AG08396 (cell line): ENCODE measurements at regions not wholly inside any gene's neighbourhood (a gene's known extent, or its start where the extent isn't known, plus 50 kb on each side); places are given as distances from the start of the nearest gene placed in this dataset.

Source experiments
- DNase-seq: peaks from one replicate; pipeline ENCODE4 v3.0.0; 2012; ENCODE audit warnings: low spot score, mixed read lengths

DNA sequence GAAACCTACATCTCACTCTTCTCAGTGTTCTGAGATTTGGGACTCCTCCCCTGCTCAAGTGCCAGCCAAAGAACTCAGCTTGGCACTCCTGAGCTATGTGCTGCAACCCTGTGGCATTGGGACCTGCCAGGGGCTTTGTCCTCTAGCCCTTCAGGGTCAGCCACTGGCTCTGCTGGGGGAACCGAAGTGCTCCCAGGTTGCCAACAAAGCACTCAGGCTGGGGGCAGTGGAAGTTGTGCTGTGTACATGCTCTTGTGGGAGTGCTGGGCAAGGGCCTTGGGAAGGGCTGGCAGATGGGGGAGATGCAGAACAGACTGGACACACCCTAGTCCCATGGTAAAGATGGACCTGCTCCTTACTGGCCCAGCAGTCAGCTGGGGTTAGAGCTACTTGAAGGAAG is 498.6 kb downstream of the CAAP1 start:
- no peak for DNase-seq

GRCh38 chr9:26392639-26393038 is 500.0 kb downstream of the CAAP1 start:
- no peak for DNase-seq

DNA sequence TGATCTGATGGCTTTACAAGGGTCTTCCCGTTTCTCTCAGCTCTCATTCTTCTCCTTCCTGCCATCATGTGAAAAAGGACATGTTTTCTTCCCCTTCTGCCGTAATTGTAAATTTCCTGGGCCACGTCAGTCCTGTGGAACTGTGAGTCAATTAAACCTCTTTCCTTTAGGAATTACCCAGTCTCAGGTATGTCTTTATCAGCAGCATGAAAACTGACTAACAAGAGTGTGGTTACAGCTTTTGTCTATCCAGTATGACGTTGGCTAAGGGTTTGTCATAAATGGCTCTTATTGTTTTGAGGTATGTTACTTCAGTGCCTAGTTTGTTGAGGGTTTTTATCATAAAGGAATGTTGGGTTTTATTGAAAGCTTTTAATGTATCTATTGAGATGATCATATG is 501.6 kb downstream of the CAAP1 start:
- DNase-seq, result no peak

GRCh38 chr9:26375448-26375847 is 517.2 kb downstream of the CAAP1 start:
- no peak for DNase-seq

DNA sequence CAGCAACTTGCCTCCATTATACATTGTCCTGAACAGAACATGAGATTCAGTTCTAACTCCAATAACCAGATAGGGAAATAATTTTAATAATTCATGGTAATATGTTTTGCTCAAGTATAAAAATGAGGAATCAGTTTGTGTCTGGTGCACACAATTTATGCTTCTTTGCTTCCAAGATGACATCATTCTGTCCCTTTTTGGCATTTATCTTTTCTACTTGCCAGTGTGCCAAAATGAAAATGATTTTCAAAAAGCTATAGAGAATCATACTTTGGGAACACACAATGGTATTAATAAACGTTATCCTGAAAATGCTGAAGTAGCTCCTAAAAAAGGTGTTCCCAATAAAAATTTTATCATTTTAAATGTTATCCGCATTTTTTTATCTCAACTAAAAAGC is 519.0 kb downstream of the CAAP1 start:
- DNase-seq, result no peak

- DNase-seq, result no peak
Measured at GRCh38 chr9:26371236-26371635, 521.4 kb downstream of the CAAP1 start.

DNA sequence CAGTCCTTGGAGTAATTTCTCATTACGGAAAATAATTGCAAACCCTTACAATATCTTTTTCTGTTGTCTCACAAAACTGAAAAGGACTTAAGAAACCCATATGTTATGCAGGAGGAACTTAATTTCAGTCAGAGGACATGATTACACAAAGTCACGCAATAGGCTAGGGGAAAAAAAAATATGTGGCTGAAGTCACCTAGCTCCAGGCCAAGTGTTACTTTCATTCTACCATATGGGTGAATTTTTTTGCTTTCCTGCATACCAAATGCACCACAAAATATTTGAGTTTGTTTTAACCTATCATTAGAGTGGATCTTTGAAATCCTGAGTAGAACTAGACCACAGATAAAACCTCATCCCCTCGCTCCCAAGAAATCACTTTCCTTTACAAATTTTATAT is 523.5 kb downstream of the CAAP1 start:
- no peak for DNase-seq

- no peak for DNase-seq
Measured at GRCh38 chr9:26368241-26368640, 524.4 kb downstream of the CAAP1 start.

GRCh38 chr9:26361010-26361409 is 531.6 kb downstream of the CAAP1 start:
- no peak for DNase-seq

- no peak for DNase-seq
Measured at GRCh38 chr9:26358836-26359235, 533.8 kb downstream of the CAAP1 start.

- no peak for DNase-seq
Measured at GRCh38 chr9:26357803-26358344, 534.7 kb downstream of the CAAP1 start.

DNA sequence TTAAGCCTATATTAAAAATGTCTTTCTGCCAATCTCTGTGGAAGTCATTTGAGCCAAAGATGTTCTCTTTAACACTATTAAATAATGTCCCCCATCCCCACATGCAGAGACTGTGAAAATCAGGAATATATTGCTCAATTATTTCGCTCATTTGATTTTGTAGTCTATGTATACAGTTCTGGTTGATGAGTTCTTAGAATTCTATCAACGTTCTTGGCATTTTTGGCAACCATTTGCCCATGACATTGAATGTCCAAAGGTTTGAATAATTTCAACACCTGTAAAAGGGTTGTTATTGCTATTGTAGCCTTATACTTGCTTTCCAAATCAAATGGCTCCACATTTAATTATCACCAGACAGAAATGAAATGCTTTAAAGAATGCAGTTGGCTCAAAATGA is 536.1 kb downstream of the CAAP1 start:
- DNase-seq, result no peak

DNA sequence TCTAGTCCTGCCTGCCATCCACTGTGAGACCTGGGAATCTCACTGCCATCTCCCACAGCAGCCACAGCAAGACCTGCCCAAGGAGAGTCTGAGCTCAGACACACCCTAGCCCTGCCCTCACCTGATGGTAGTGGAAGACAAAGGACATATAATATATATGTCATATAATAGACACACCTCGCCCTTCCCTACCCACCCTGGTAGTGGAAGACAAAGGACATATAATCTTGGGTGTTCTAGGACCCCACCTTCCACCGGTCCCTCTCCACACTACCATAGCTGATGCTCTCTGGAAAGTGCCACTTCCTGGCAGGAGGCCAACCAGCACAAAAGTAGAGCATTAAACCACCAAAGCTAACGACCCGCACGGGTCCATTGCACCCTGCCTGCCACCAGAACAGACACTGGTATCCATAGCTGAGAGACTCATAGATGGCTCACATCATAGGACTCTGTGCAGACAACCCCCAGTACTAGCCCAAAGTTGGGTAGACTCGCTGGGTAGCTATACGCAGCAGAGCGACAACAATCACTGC is 545.6 kb downstream of the CAAP1 start:
- DNase-seq, result no peak

- DNase-seq, result no peak
Measured at GRCh38 chr9:26341545-26341944, 551.1 kb downstream of the CAAP1 start.

DNA sequence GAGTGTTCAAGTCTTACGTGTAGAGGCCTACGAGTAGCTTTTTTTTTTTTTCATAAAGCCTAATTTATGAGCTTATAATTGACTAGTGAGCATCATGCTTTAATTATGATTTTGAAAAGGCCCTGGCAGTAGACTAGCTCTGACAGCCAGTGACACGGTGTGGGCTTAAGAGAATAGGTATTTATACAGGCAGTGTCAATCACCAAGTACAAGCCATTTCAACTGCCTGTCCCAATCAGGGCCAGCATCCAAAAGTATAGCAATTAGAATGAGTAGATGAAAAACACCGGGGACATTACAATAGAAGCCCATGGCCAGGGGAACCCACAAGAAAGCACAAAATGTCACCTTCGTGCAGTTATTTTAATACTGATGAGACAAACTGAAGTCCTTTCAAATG is 552.8 kb downstream of the CAAP1 start:
- DNase-seq, result no peak

- no peak for DNase-seq
Measured at GRCh38 chr9:26335116-26335515, 557.5 kb downstream of the CAAP1 start.

- DNase-seq, result no peak
Measured at GRCh38 chr9:26334706-26335105, 557.9 kb downstream of the CAAP1 start.

- DNase-seq, result no peak
Measured at GRCh38 chr9:26331223-26331622, 561.4 kb downstream of the CAAP1 start.

DNA sequence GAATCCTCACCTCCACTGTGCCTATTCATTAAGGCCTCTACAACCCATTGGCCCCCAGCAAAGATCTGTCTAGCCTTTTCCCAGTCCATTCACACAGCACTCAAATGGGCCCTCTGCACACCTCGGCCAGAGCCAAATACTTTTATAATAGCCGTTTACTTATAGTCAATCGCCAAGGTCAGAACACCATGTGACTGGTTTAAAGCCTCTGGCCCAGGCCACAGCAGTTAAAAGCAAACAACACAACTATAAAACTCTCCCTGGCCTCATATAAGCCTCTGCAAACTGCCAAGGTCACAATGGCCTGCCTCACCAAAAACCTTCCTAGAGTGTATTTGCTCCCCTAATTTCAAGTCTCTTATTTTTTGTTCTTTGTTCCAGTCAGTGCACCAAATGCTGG is 562.6 kb downstream of the CAAP1 start:
- no peak for DNase-seq

DNA sequence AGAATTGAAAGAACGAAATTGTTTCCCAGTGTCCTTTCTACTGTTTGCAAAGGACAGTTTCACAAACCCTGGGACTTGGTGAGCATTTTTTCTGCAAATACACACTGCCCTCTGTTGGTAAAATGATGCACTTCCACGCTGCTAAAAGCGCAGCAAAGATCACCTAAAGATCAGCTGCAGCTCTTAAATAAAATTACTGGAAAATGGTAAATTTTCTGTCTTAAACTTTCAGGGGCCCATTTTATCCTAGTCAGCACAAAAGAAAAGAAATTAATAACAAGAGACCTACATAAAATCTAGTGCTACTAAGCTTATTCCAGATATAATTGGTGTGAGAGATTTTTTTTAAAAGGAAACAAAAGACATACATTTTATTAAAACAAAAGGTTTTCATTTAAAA is 566.0 kb downstream of the CAAP1 start:
- peak; percentile 34 for DNase-seq

- no peak for DNase-seq
Measured at GRCh38 chr9:26325444-26325829, 567.2 kb downstream of the CAAP1 start.

DNA sequence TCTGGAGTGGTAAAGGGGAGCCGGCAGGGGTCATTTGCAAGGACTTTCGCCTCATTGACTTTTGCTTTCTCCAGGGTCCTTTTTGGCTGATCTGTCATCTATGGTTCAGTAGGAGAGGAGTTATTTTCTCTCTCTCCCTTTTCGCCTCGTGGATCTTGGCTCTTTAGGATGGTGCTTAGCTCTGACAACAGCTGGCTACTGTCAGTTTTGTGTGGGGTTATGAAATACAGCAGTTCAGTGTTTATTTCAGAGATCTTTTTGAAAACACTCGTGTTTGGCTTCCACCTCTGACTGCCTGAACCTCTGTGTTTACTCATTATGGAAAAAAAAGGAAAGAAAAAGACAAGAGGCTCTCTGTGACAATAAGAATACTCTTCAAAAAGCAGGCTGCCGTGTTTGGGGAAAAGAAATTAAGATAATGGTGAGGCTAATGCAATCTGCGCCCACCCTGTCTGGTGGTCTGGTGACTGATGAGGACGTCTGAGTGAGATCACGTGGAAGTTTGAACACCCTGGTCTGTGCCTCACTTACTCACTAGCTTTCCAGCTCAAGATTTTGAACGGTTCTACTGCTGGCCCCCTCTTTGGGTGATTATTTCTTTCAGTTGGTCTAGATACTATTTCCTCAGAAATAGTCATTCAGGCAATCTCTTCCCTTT is 567.7 kb downstream of the CAAP1 start:
- DNase-seq, result no peak

GRCh38 chr9:26321935-26322334 is 570.7 kb downstream of the CAAP1 start:
- DNase-seq, result no peak

DNA sequence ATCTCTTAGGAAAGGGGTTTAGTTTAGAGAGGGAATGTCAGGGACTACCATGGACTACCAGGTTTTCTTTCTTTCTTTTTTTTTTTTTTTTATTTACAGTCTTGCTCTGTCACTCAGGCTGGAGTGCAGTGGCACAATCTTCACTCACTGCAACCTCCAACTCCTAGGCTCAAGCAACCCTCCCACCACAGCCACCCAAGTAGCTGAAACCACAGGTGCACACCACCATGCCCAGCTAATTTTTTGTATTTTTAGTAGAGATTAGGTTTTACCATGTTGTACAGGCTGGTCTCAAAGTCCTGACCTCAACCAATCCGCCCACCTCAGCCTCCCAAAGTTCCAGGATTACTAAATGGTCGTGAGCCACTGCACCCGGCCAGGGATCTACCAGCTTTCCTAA is 572.7 kb downstream of the CAAP1 start:
- no peak for DNase-seq
